ENCODE measurements at regions not wholly inside any gene's neighbourhood (a gene's known extent, or its start where the extent isn't known, plus 50 kb on each side); places are given as distances from the start of the nearest gene placed in this dataset.
"Not testable (repeated sequence)": the region's sequence is repeated elsewhere in the genome, so short reads cannot be mapped to it uniquely, and the experiment has no call there.

DNA sequence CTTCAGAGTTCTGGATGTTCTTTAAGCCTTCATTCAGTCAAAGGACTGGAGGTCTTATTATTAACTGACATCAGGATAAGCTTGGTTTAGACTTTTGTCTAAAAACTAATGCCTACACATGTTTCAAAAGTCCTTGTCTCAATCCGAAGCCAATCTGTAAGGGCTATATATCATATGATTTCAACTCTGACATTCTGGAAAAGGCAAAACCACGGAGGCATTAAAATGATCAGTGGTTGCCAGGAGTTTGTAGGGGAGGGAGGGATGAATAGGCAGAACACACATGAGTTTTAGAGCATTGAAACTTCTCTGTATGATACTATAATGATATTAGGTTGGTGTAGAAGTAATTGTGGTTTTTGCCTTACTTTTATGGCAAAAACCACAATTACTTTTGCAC lies 1285.8 kb upstream of the CITED2 start:
- Histone ChIP-seq H3K27ac (ENCODE audit: low read depth, low read length) (peak overlapping the region; percentile 26), H3K4me1 (ENCODE audit: insufficient read depth, low read length) (peaks cover 10% of the 10 kb centered on the region), H2AFZ (ENCODE audit: low read length) (peak overlapping the region; percentile 38), H3K79me2 (ENCODE audit: insufficient read depth, low read length) (no peaks in the 10 kb centered on the region), H3K27me3 (ENCODE audit: insufficient read depth, low read length) (no peaks in the 10 kb centered on the region), H3K4me2 (ENCODE audit: insufficient read depth, low read length) (peak overlapping the region; percentile 41), H3K36me3 (ENCODE audit: insufficient read depth, low read length) (no peaks in the 10 kb centered on the region), H3K4me3 (ENCODE audit: insufficient read depth, low read length) (no peak overlapping the region), H3K9me3 (ENCODE audit: low read depth, low read length) (no peaks in the 10 kb centered on the region), H4K20me1 (ENCODE audit: insufficient read depth, low read length) (no peaks in the 10 kb centered on the region)
- TF ChIP-seq CTCF (IDR thresholded peaks at IDR 0.05; ENCODE audit: extremely low read depth, low read depth, low read length) = no peak
- DNase-seq (ENCODE audit: insufficient read length, low spot score, missing footprints) = no peak

DNA sequence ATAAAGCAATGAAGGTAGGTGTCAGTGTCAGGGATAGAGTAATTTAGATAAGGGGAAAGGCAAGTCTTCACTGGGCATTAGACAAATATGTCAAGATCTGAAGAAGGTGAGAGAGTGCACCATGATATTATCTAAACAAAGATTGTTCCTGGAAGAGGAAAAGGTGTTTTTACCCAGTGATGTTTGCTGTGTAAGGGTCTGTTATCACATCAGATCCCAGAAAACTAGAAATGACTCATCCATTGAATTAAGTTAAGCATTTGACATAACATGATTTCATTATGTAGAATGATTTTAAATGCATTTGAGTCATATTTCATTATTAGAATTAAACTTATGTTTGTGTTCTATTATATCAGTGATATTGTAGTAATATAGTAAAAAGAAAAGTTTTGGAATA lies 1279.5 kb upstream of the CITED2 start:
- H3K79me2 ChIP-seq (ENCODE audit: insufficient read depth, low read length) = no peaks in the 10 kb centered on the region
- TF ChIP-seq CTCF (IDR thresholded peaks at IDR 0.05; ENCODE audit: extremely low read depth, low read depth, low read length) = no peak

DNA sequence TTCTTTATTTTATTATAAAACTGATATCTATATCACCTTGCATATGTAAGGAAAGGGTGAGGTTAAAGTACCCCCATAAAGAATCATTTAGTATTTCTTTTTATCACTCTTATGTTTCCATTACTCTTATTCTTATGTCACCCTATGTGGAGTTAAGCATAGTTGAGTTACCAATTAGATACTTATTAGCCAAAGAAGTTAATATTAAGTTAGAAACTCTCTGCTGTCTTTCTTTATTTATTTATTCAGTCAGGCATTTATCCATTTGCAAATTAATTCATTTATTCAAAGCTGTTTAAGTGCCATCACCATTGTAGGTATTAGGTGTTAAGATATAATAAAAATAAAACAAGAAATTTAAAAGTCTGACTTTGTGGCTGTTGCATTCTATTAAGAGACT lies 1279.1 kb upstream of the CITED2 start:
- no peak for TF ChIP-seq CTCF (IDR thresholded peaks at IDR 0.05; ENCODE audit: extremely low read depth, low read depth, low read length)
- no peaks in the 10 kb centered on the region for H3K79me2 ChIP-seq (ENCODE audit: insufficient read depth, low read length)
- no peak overlapping the region for H3K4me3 ChIP-seq (ENCODE audit: insufficient read depth, low read length)
- no peak for DNase-seq (ENCODE audit: insufficient read length, low spot score, missing footprints)
- no peaks in the 10 kb centered on the region for H3K9me3 ChIP-seq (ENCODE audit: low read depth, low read length)
- H3K27me3 ChIP-seq (ENCODE audit: insufficient read depth, low read length) = no peaks in the 10 kb centered on the region
- no peak overlapping the region for H3K27ac ChIP-seq (ENCODE audit: low read depth, low read length)
- H3K4me1 ChIP-seq (ENCODE audit: insufficient read depth, low read length) = no peaks in the 10 kb centered on the region
- no peaks in the 10 kb centered on the region for H4K20me1 ChIP-seq (ENCODE audit: insufficient read depth, low read length)
- no peak overlapping the region for H2AFZ ChIP-seq (ENCODE audit: low read length)
- H3K36me3 ChIP-seq (ENCODE audit: insufficient read depth, low read length) = no peaks in the 10 kb centered on the region
- H3K4me2 ChIP-seq (ENCODE audit: insufficient read depth, low read length) = no peak overlapping the region

More for the DNA sequence above, 1279.5 kb upstream of the CITED2 start:
- no peaks in the 10 kb centered on the region for H3K4me1 ChIP-seq (ENCODE audit: insufficient read depth, low read length)
- H3K27me3 ChIP-seq (ENCODE audit: insufficient read depth, low read length) = no peaks in the 10 kb centered on the region
- no peaks in the 10 kb centered on the region for H3K36me3 ChIP-seq (ENCODE audit: insufficient read depth, low read length)
- H3K4me3 ChIP-seq (ENCODE audit: insufficient read depth, low read length) = no peak overlapping the region
- H3K27ac ChIP-seq (ENCODE audit: low read depth, low read length) = no peak overlapping the region
- H3K9me3 ChIP-seq (ENCODE audit: low read depth, low read length) = no peaks in the 10 kb centered on the region
- no peak overlapping the region for H3K4me2 ChIP-seq (ENCODE audit: insufficient read depth, low read length)
- no peaks in the 10 kb centered on the region for H4K20me1 ChIP-seq (ENCODE audit: insufficient read depth, low read length)
- no peak for DNase-seq (ENCODE audit: insufficient read length, low spot score, missing footprints)
- no peak overlapping the region for H2AFZ ChIP-seq (ENCODE audit: low read length)

DNA sequence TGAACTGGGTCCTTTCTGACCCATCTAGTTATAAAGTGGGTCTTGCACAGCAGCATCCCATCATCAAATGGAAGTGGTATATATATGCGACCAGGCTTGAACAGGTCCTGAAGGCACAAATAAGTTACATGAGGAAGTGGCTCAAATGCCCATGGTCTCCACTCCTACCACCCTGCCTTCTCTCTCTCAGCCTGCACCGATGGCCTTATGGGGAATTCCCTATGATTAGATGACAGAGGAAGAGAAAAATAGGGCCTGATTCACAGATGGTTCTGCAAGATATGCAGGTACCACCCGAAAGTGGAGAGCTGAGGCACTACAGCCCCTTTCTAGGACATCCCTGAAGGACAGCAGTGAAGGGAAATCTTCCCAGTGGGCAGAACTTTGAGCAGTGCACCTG lies 1275.1 kb upstream of the CITED2 start:
- not testable (repeated sequence) for H3K79me2 ChIP-seq (ENCODE audit: insufficient read depth, low read length); H3K27ac ChIP-seq (ENCODE audit: low read depth, low read length); H3K27me3 ChIP-seq (ENCODE audit: insufficient read depth, low read length); H3K9me3 ChIP-seq (ENCODE audit: low read depth, low read length); H2AFZ ChIP-seq (ENCODE audit: low read length); H3K36me3 ChIP-seq (ENCODE audit: insufficient read depth, low read length); H3K4me3 ChIP-seq (ENCODE audit: insufficient read depth, low read length); H3K4me2 ChIP-seq (ENCODE audit: insufficient read depth, low read length); DNase-seq (ENCODE audit: insufficient read length, low spot score, missing footprints); H4K20me1 ChIP-seq (ENCODE audit: insufficient read depth, low read length); H3K4me1 ChIP-seq (ENCODE audit: insufficient read depth, low read length)

- not testable (repeated sequence) for DNase-seq (ENCODE audit: insufficient read length, low spot score, missing footprints); H2AFZ ChIP-seq (ENCODE audit: low read length); H3K4me1 ChIP-seq (ENCODE audit: insufficient read depth, low read length); H3K27ac ChIP-seq (ENCODE audit: low read depth, low read length); H3K9me3 ChIP-seq (ENCODE audit: low read depth, low read length); H3K4me2 ChIP-seq (ENCODE audit: insufficient read depth, low read length); H3K27me3 ChIP-seq (ENCODE audit: insufficient read depth, low read length); H4K20me1 ChIP-seq (ENCODE audit: insufficient read depth, low read length); H3K36me3 ChIP-seq (ENCODE audit: insufficient read depth, low read length); H3K4me3 ChIP-seq (ENCODE audit: insufficient read depth, low read length); H3K79me2 ChIP-seq (ENCODE audit: insufficient read depth, low read length)
Observed at GRCh38 chr6:140647322-140647721, 1272.9 kb upstream of the CITED2 start.
